ENCODE measurements at regions not wholly inside any gene's neighbourhood (a gene's known extent, or its start where the extent isn't known, plus 50 kb on each side); places are given as distances from the start of the nearest gene placed in this dataset.
"Not testable (repeated sequence)": the region's sequence is repeated elsewhere in the genome, so short reads cannot be mapped to it uniquely, and the experiment has no call there.

- no peak for DNase-seq
These were observed 411.7 kb downstream of the KCNRG start for GRCh38 chr13:50426927-50427326.

GRCh38 chr13:50427511-50427910, 412.3 kb downstream of the KCNRG start:
- DNase-seq: not testable (repeated sequence)

GRCh38 chr13:50428183-50428877, 413.1 kb downstream of the KCNRG start:
- DNase-seq: no peak

GRCh38 chr13:50435011-50435410, 408.5 kb downstream of the DLEU7 start:
- DNase-seq: no peak

GRCh38 chr13:50437252-50437651, 406.2 kb downstream of the DLEU7 start:
- DNase-seq: no peak

GRCh38 chr13:50438351-50438750, 405.1 kb downstream of the DLEU7 start:
- DNase-seq: no peak

- no peak for DNase-seq
These were observed 402.4 kb downstream of the DLEU7 start for GRCh38 chr13:50441130-50441529.

- no peak for DNase-seq
These were observed 398.8 kb downstream of the DLEU7 start for GRCh38 chr13:50444726-50445125.

GRCh38 chr13:50446611-50447010, 396.9 kb downstream of the DLEU7 start:
- no peak for DNase-seq

- DNase-seq: no peak
These were observed 394.9 kb downstream of the DLEU7 start for GRCh38 chr13:50448535-50448998.

- no peak for DNase-seq
These were observed 394.0 kb downstream of the DLEU7 start for GRCh38 chr13:50449465-50449864.

- DNase-seq: no peak
These were observed 393.2 kb downstream of the DLEU7 start for GRCh38 chr13:50450279-50450678.

- DNase-seq: no peak
These were observed 391.9 kb downstream of the DLEU7 start for GRCh38 chr13:50451609-50452008.

- DNase-seq: no peak
These were observed 391.5 kb downstream of the DLEU7 start for GRCh38 chr13:50452028-50452427.

GRCh38 chr13:50452756-50453155, 390.7 kb downstream of the DLEU7 start:
- DNase-seq: no peak

GRCh38 chr13:50453188-50453587, 390.3 kb downstream of the DLEU7 start:
- no peak for DNase-seq

GRCh38 chr13:50456111-50456510, 387.4 kb downstream of the DLEU7 start:
- DNase-seq: no peak

- DNase-seq: no peak
These were observed 385.8 kb downstream of the DLEU7 start for GRCh38 chr13:50457415-50458393.

GRCh38 chr13:50459046-50459445, 384.4 kb downstream of the DLEU7 start:
- no peak for DNase-seq

GRCh38 chr13:50459658-50460057, 383.8 kb downstream of the DLEU7 start:
- no peak for DNase-seq

- DNase-seq: no peak
These were observed 383.1 kb downstream of the DLEU7 start for GRCh38 chr13:50460358-50460757.

GRCh38 chr13:50461189-50461588, 382.3 kb downstream of the DLEU7 start:
- DNase-seq: no peak

GRCh38 chr13:50463719-50464118, 379.8 kb downstream of the DLEU7 start:
- no peak for DNase-seq

All from activated CD4-positive, alpha-beta T cell treated with anti-CD3 and anti-CD28 coated beads, Interleukin-2, amount 50 U/mL, for 4 hours (primary cell).